ENCODE measurements at regions not wholly inside any gene's neighbourhood (a gene's known extent, or its start where the extent isn't known, plus 50 kb on each side); places are given as distances from the start of the nearest gene placed in this dataset.

GRCh38 chr1:4871373-4871772, 217.0 kb downstream of the AJAP1 start:
- Histone ChIP-seq H3K4me3 (replicated peaks in 1 of 4; ENCODE audit: control extremely low read depth in 1 of 4, insufficient read depth in 1 of 4, low read depth in 3 of 4, low read length in 4 of 4) (no peak overlapping the region), H3K4me2 (ENCODE audit: extremely low read depth, insufficient read depth, low read length) (no peak overlapping the region), H2AFZ (ENCODE audit: low read length) (no peak overlapping the region), H3K27me3 (ENCODE audit: control insufficient read depth, insufficient read depth, low read length) (no peaks in the 10 kb centered on the region), H3K27ac (ENCODE audit: insufficient read depth, low read length) (no peak overlapping the region), H3K9me3 (ENCODE audit: control insufficient read depth, insufficient read depth, low read depth, low read length) (no peaks in the 10 kb centered on the region), H4K20me1 (ENCODE audit: control insufficient read depth, extremely low read depth, insufficient read depth, low read length) (no peaks in the 10 kb centered on the region), H3K4me1 (ENCODE audit: control insufficient read depth, extremely low read depth, insufficient read depth, low read length) (no peaks in the 10 kb centered on the region), H3K79me2 (ENCODE audit: control insufficient read depth, insufficient read depth, low read length) (no peaks in the 10 kb centered on the region), H3K36me3 (ENCODE audit: control insufficient read depth, insufficient read depth, low read length) (no peaks in the 10 kb centered on the region), H3K9ac (ENCODE audit: insufficient read depth, low read length) (no peak overlapping the region)
- no peak for TF ChIP-seq CTCF (conservative IDR thresholded peaks at IDR 0.05 in 1 of 2, IDR thresholded peaks at IDR 0.05 in 1 of 2; ENCODE audit: low read depth in 1 of 2, low read length in 2 of 2)
- TF ChIP-seq EZH2 (IDR thresholded peaks at IDR 0.05; ENCODE audit: low read length, missing control alignments): no peak
- no peak for DNase-seq (ENCODE audit: low read depth in 2 of 2)

- Histone ChIP-seq H3K27ac (ENCODE audit: insufficient read depth, low read length) (no peak overlapping the region), H4K20me1 (ENCODE audit: control insufficient read depth, extremely low read depth, insufficient read depth, low read length) (no peaks in the 10 kb centered on the region), H3K4me3 (replicated peaks in 1 of 4; ENCODE audit: control extremely low read depth in 1 of 4, insufficient read depth in 1 of 4, low read depth in 3 of 4, low read length in 4 of 4) (no peak overlapping the region), H3K9me3 (ENCODE audit: control insufficient read depth, insufficient read depth, low read depth, low read length) (no peaks in the 10 kb centered on the region), H3K36me3 (ENCODE audit: control insufficient read depth, insufficient read depth, low read length) (no peaks in the 10 kb centered on the region), H3K79me2 (ENCODE audit: control insufficient read depth, insufficient read depth, low read length) (no peaks in the 10 kb centered on the region), H3K4me2 (ENCODE audit: extremely low read depth, insufficient read depth, low read length) (no peak overlapping the region), H3K4me1 (ENCODE audit: control insufficient read depth, extremely low read depth, insufficient read depth, low read length) (no peaks in the 10 kb centered on the region), H3K9ac (ENCODE audit: insufficient read depth, low read length) (no peak overlapping the region), H3K27me3 (ENCODE audit: control insufficient read depth, insufficient read depth, low read length) (no peaks in the 10 kb centered on the region), H2AFZ (ENCODE audit: low read length) (no peak overlapping the region)
- TF ChIP-seq EZH2 (IDR thresholded peaks at IDR 0.05; ENCODE audit: low read length, missing control alignments) (no peak), CTCF (conservative IDR thresholded peaks at IDR 0.05 in 1 of 2, IDR thresholded peaks at IDR 0.05 in 1 of 2; ENCODE audit: low read depth in 1 of 2, low read length in 2 of 2) (no peak)
- no peak for DNase-seq (ENCODE audit: low read depth in 2 of 2)
These were observed 214.1 kb downstream of the AJAP1 start for GRCh38 chr1:4868521-4868920.

- Histone ChIP-seq H2AFZ (ENCODE audit: low read length) (no peak overlapping the region), H4K20me1 (ENCODE audit: control insufficient read depth, extremely low read depth, insufficient read depth, low read length) (no peaks in the 10 kb centered on the region), H3K4me1 (ENCODE audit: control insufficient read depth, extremely low read depth, insufficient read depth, low read length) (no peaks in the 10 kb centered on the region), H3K36me3 (ENCODE audit: control insufficient read depth, insufficient read depth, low read length) (no peaks in the 10 kb centered on the region), H3K9ac (ENCODE audit: insufficient read depth, low read length) (no peak overlapping the region), H3K27me3 (ENCODE audit: control insufficient read depth, insufficient read depth, low read length) (no peaks in the 10 kb centered on the region), H3K27ac (ENCODE audit: insufficient read depth, low read length) (no peak overlapping the region), H3K4me2 (ENCODE audit: extremely low read depth, insufficient read depth, low read length) (no peak overlapping the region), H3K79me2 (ENCODE audit: control insufficient read depth, insufficient read depth, low read length) (no peaks in the 10 kb centered on the region), H3K4me3 (replicated peaks in 1 of 4; ENCODE audit: control extremely low read depth in 1 of 4, insufficient read depth in 1 of 4, low read depth in 3 of 4, low read length in 4 of 4) (no peak overlapping the region), H3K9me3 (ENCODE audit: control insufficient read depth, insufficient read depth, low read depth, low read length) (no peaks in the 10 kb centered on the region)
- TF ChIP-seq EZH2 (IDR thresholded peaks at IDR 0.05; ENCODE audit: low read length, missing control alignments): no peak
- TF ChIP-seq CTCF (conservative IDR thresholded peaks at IDR 0.05 in 1 of 2, IDR thresholded peaks at IDR 0.05 in 1 of 2; ENCODE audit: low read depth in 1 of 2, low read length in 2 of 2): no peak
- DNase-seq (ENCODE audit: low read depth in 2 of 2): no peak
These were observed 202.0 kb downstream of the AJAP1 start for GRCh38 chr1:4856396-4856795.

All from fibroblast of lung (primary cell).